SH-SY5Y (cell line): ENCODE measurements at regions not wholly inside any gene's neighbourhood (a gene's known extent, or its start where the extent isn't known, plus 50 kb on each side); places are given as distances from the start of the nearest gene placed in this dataset.

ENCODE experiments used
- GATA2 ChIP-seq: IDR thresholded peaks from 2 replicates; pipeline ENCODE4 v1.6.1; 2011; ENCODE audit warnings: mild to moderate bottlenecking, low read depth, low read length
- GATA3 ChIP-seq: IDR thresholded peaks from 2 replicates; pipeline ENCODE4 v1.6.1; 2011; ENCODE audit warnings: low read depth, mild to moderate bottlenecking, low read length, moderate library complexity

- TF ChIP-seq GATA3 (no peak), GATA2 (no peak)
Measured at GRCh38 chr15:53851110-53851848, 91.8 kb upstream of the WDR72 start.
